ENCODE measurements at regions not wholly inside any gene's neighbourhood (a gene's known extent, or its start where the extent isn't known, plus 50 kb on each side); places are given as distances from the start of the nearest gene placed in this dataset.

GRCh38 chr18:73556904-73557303 lies 590.7 kb downstream of the FBXO15 start:
- TF ChIP-seq CTCF (IDR thresholded peaks at IDR 0.05; ENCODE audit: extremely low read depth, missing control alignments), result no peak
- DNase-seq (ENCODE audit: low spot score), result no peak

DNA sequence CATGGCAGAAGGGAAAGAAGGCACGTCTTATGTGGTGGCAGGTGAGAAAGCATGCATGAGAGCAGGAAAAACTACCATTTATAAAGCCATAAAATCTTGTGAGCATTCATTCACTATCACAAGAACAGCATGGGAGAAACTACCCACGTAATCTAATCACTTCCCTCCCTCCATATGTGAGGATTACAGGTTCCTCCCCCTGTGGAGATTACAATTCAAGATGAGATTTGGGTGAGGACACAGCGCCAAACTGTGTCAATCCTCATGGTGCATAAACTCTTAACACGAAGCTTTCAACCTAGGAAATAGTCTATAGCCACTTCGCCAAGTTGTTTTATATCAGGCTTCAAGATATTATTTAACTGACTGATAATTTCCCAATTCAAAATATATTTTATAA lies 595.5 kb downstream of the FBXO15 start:
- no peak for DNase-seq (ENCODE audit: low spot score)
- no peak for TF ChIP-seq CTCF (IDR thresholded peaks at IDR 0.05; ENCODE audit: extremely low read depth, missing control alignments)

GRCh38 chr18:73551211-73551610 lies 596.4 kb downstream of the FBXO15 start:
- DNase-seq (ENCODE audit: low spot score), result no peak

GRCh38 chr18:73549236-73549635 lies 598.4 kb downstream of the FBXO15 start:
- DNase-seq (ENCODE audit: low spot score), result no peak
- TF ChIP-seq CTCF (IDR thresholded peaks at IDR 0.05; ENCODE audit: extremely low read depth, missing control alignments), result no peak

More at GRCh38 chr18:73551211-73551610, 596.4 kb downstream of the FBXO15 start:
- TF ChIP-seq CTCF (IDR thresholded peaks at IDR 0.05; ENCODE audit: extremely low read depth, missing control alignments), result no peak

GRCh38 chr18:73545472-73545871 lies 602.2 kb downstream of the FBXO15 start:
- no peak for TF ChIP-seq CTCF (IDR thresholded peaks at IDR 0.05; ENCODE audit: extremely low read depth, missing control alignments)
- DNase-seq (ENCODE audit: low spot score), result no peak

- TF ChIP-seq CTCF (IDR thresholded peaks at IDR 0.05; ENCODE audit: extremely low read depth, missing control alignments), result no peak
These were observed 603.0 kb downstream of the FBXO15 start for GRCh38 chr18:73544617-73545016.

DNA sequence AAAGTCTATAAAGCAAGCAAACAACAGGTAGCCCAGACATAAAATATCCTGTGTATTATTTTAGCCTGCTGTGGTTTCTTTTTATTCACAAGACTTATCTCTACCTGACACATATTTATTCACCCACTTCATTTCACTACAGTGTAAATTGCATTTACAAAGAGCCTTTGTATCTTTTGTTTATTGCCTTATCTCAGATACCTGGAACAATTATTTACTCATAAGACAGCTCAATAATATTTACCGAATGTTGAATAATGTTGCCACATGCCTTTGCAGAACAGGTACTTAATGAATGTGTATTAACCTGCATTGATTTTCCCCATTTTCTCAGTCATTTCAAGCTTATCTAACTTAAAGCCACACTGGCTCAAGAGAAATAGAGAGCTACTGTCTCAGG lies 603.6 kb downstream of the FBXO15 start:
- no peak for TF ChIP-seq CTCF (IDR thresholded peaks at IDR 0.05; ENCODE audit: extremely low read depth, missing control alignments)
- no peak for DNase-seq (ENCODE audit: low spot score)

More at GRCh38 chr18:73544617-73545016, 603.0 kb downstream of the FBXO15 start:
- no peak for DNase-seq (ENCODE audit: low spot score)
